Fibroblast of lung (primary cell): ENCODE measurements at regions not wholly inside any gene's neighbourhood (a gene's known extent, or its start where the extent isn't known, plus 50 kb on each side); places are given as distances from the start of the nearest gene placed in this dataset.

Experiments
- DNase-seq, 2 donors: peaks; one replicate each; pipeline versions ENCODE4 v3.0.0 to v3.0.0-alpha.2; 2010; ENCODE audit warnings: low read depth in 2 of 2
- H2AFZ ChIP-seq: 2 replicates; pipeline ENCODE4 v1.5.1; 2012; ENCODE audit warnings: low read length, control low read depth, inconsistent platforms
- H3K27ac ChIP-seq: 2 replicates; pipeline ENCODE4 v1.5.1; 2011; ENCODE audit warnings: low read length, control low read depth; ENCODE audit not compliant: insufficient read depth
- H3K27me3 ChIP-seq: 2 replicates; pipeline ENCODE4 v1.5.1; 2011; ENCODE audit warnings: mild to moderate bottlenecking, low read length; ENCODE audit not compliant: control insufficient read depth, insufficient read depth
- H3K36me3 ChIP-seq: 2 replicates; pipeline ENCODE4 v1.5.1; 2011; ENCODE audit warnings: low read length; ENCODE audit not compliant: control insufficient read depth, insufficient read depth
- H3K4me1 ChIP-seq: 2 replicates; pipeline ENCODE4 v1.5.1; 2011; ENCODE audit warnings: low read length; ENCODE audit not compliant: control insufficient read depth, insufficient read depth; ENCODE audit errors: extremely low read depth
- H3K4me2 ChIP-seq: 2 replicates; pipeline ENCODE4 v1.5.1; 2011; ENCODE audit warnings: low read length, control low read depth; ENCODE audit not compliant: insufficient read depth; ENCODE audit errors: extremely low read depth
- H3K4me3 ChIP-seq, 4 experiments: fragments of 200-600 bp in 1 of 4; sonication (generic) in 1 of 4; replicated peaks in 1 of 4; 2 replicates each; pipeline ENCODE4 v1.5.1; 2011 to 2016; ENCODE audit warnings: low read length in 4 of 4, low read depth in 3 of 4, mild to moderate bottlenecking in 3 of 4, control low read depth in 2 of 4, inconsistent platforms in 1 of 4, mixed read lengths in 1 of 4; ENCODE audit not compliant: insufficient read depth in 1 of 4; ENCODE audit errors: control extremely low read depth in 1 of 4
- H3K79me2 ChIP-seq: 2 replicates; pipeline ENCODE4 v1.5.1; 2012; ENCODE audit warnings: mild to moderate bottlenecking, low read length, inconsistent platforms; ENCODE audit not compliant: control insufficient read depth, insufficient read depth
- H3K9ac ChIP-seq: 2 replicates; pipeline ENCODE4 v1.5.1; 2011; ENCODE audit warnings: mild to moderate bottlenecking, low read length, control low read depth; ENCODE audit not compliant: insufficient read depth
- H3K9me3 ChIP-seq: 2 replicates; pipeline ENCODE4 v1.5.1; 2012; ENCODE audit warnings: low read depth, low read length; ENCODE audit not compliant: control insufficient read depth, insufficient read depth
- H4K20me1 ChIP-seq: 2 replicates; pipeline ENCODE4 v1.5.1; 2011; ENCODE audit warnings: low read length; ENCODE audit not compliant: control insufficient read depth, insufficient read depth; ENCODE audit errors: extremely low read depth
- CTCF ChIP-seq, 2 donors: IDR thresholded peaks in 1 of 2; conservative IDR thresholded peaks in 1 of 2; 1 replicate in 1 of 2; 2 replicates in 1 of 2; pipeline ENCODE4 v1.5.1; 2011 to 2012; ENCODE audit warnings: low read length in 2 of 2, control low read depth in 1 of 2, inconsistent platforms in 1 of 2, low read depth in 1 of 2, mild to moderate bottlenecking in 1 of 2
- EZH2 ChIP-seq: IDR thresholded peaks from 2 replicates; pipeline ENCODE4 v1.5.1; 2012; ENCODE audit warnings: low read length, control low read depth, mild to moderate bottlenecking; ENCODE audit errors: missing control alignments

GRCh38 chr13:89497658-89498057 lies 1826.5 kb downstream of the SLITRK5 start:
- H3K4me3 ChIP-seq, result no peak overlapping the region
- no peaks in the 10 kb centered on the region for H3K9me3 ChIP-seq
- no peaks in the 10 kb centered on the region for H3K4me1 ChIP-seq
- H3K79me2 ChIP-seq, result no peaks in the 10 kb centered on the region
- DNase-seq, result peak in 1 of 2 donors; percentile 11
- no peak overlapping the region for H3K9ac ChIP-seq
- no peak overlapping the region for H2AFZ ChIP-seq
- no peak for TF ChIP-seq CTCF (conservative IDR thresholded peaks at IDR 0.05 in 1 of 2, IDR thresholded peaks at IDR 0.05 in 1 of 2; ENCODE audit: low read depth in 1 of 2, low read length in 2 of 2)
- TF ChIP-seq EZH2, result no peak
- H3K27ac ChIP-seq, result no peak overlapping the region
- no peaks in the 10 kb centered on the region for H3K36me3 ChIP-seq
- H3K4me2 ChIP-seq, result no peak overlapping the region
- H3K27me3 ChIP-seq, result no peaks in the 10 kb centered on the region
- no peaks in the 10 kb centered on the region for H4K20me1 ChIP-seq

GRCh38 chr13:89502286-89502685 lies 1831.1 kb downstream of the SLITRK5 start:
- no peak for DNase-seq
- Histone ChIP-seq H3K4me3 (no peak overlapping the region), H3K4me2 (no peak overlapping the region), H3K79me2 (no peaks in the 10 kb centered on the region), H3K4me1 (no peaks in the 10 kb centered on the region), H3K36me3 (no peaks in the 10 kb centered on the region), H4K20me1 (no peaks in the 10 kb centered on the region), H2AFZ (no peak overlapping the region), H3K27me3 (no peaks in the 10 kb centered on the region), H3K9me3 (no peaks in the 10 kb centered on the region), H3K27ac (no peak overlapping the region), H3K9ac (no peak overlapping the region)
- TF ChIP-seq CTCF (conservative IDR thresholded peaks at IDR 0.05 in 1 of 2, IDR thresholded peaks at IDR 0.05 in 1 of 2; ENCODE audit: low read depth in 1 of 2, low read length in 2 of 2) (no peak), EZH2 (no peak)

- H3K4me3 ChIP-seq, result no peak overlapping the region
- no peak overlapping the region for H3K4me2 ChIP-seq
- H3K36me3 ChIP-seq, result no peaks in the 10 kb centered on the region
- no peaks in the 10 kb centered on the region for H4K20me1 ChIP-seq
- no peaks in the 10 kb centered on the region for H3K4me1 ChIP-seq
- peak; percentile 80 to 83 for DNase-seq
- H2AFZ ChIP-seq, result no peak overlapping the region
- no peak for TF ChIP-seq EZH2
- TF ChIP-seq CTCF (conservative IDR thresholded peaks at IDR 0.05 in 1 of 2, IDR thresholded peaks at IDR 0.05 in 1 of 2; ENCODE audit: low read depth in 1 of 2, low read length in 2 of 2), result no peak
- H3K27ac ChIP-seq, result no peak overlapping the region
- no peaks in the 10 kb centered on the region for H3K27me3 ChIP-seq
- H3K79me2 ChIP-seq, result no peaks in the 10 kb centered on the region
- H3K9ac ChIP-seq, result no peak overlapping the region
- H3K9me3 ChIP-seq, result no peaks in the 10 kb centered on the region
Observed at GRCh38 chr13:89514534-89515312, 1832.8 kb upstream of the MIR17HG start.
